Right renal pelvis (tissue), 4 donors: ENCODE measurements at regions not wholly inside any gene's neighbourhood (a gene's known extent, or its start where the extent isn't known, plus 50 kb on each side); places are given as distances from the start of the nearest gene placed in this dataset.
"Not testable (repeated sequence)": the region's sequence is repeated elsewhere in the genome, so short reads cannot be mapped to it uniquely, and the experiment has no call there.

ENCODE experiments used
- DNase-seq, 4 donors: peaks; one replicate each; pipeline ENCODE4 v3.0.0-alpha.2; 2013; ENCODE audit warnings: low read depth in 4 of 4, low spot score in 3 of 4, missing footprints in 1 of 4

DNA sequence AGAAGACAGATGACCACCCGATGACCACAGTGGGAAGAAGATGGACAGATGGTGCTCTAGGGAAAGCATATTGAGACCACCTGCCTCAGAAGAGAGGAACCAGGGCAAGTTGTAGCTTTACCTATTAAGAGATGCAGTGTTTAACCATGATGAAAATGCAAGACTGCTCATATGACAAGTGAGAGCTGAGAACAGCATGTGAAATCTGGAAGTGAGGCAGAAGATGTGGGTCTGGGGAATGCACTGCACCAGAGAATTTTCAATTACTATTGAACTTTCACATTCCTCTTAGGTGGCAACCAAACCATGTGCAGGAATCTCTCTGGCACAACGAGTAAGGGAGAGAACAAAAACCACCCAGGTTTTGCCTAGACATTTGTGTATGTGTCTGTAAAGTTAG is 184.8 kb upstream of the CRIM1 start:
- no peak for DNase-seq

DNA sequence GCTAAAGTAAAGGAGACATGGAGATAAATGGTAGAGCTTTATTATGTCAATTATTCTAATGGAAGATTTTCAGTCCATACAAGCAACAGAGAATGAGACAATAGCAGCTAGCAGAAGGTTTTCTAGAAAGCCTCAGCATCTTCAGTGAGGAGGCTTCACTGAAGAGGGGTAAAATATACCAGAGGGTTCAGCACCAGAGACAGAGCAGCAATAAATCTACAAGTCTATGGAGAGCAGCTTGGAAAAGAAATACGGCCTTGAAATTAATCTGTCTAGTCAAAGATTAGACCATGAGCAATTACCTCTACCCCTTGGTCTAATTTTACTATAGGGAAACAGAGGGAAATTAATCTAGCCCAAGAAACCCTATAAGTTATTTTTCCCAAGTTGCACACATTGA is 185.7 kb upstream of the CRIM1 start:
- DNase-seq = no peak

DNA sequence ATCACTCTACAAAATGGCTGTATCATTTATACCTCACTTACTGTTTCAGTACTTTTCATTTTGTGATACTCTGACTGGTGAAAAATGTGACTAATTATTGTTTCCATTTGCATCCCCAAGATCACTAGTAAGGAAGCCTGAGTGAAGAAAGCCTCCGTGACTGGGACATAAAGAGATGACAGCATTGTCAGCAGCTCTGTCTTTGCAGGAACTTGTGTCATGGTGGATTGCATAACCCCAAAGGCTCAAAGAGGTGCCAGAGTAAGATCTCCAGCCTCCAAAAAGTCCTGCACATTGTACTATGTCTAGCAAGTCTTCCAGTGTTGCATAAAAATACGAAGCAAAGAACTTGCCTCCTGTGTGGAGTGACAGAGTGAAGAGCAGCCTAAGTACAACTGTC is 187.5 kb upstream of the CRIM1 start:
- DNase-seq = no peak

DNA sequence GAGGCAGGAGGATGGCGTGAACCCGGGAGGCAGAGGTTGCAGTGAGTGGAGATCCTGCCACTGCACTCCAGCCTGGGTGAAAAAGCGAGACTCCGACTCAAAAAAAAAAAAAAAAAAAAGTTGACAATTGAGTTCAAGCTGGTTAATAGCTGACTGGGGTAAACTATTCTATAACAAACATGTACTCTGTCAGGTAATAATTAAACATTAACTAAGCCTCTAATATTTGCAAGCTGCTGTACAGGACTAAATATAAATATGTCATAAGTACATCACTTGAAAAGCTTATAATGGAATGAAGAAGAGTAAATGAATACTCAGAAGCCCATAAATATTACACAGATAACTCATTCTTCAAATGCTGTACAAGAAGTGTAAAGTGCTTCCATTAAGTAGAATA is 190.4 kb upstream of the CRIM1 start:
- no peak for DNase-seq

DNA sequence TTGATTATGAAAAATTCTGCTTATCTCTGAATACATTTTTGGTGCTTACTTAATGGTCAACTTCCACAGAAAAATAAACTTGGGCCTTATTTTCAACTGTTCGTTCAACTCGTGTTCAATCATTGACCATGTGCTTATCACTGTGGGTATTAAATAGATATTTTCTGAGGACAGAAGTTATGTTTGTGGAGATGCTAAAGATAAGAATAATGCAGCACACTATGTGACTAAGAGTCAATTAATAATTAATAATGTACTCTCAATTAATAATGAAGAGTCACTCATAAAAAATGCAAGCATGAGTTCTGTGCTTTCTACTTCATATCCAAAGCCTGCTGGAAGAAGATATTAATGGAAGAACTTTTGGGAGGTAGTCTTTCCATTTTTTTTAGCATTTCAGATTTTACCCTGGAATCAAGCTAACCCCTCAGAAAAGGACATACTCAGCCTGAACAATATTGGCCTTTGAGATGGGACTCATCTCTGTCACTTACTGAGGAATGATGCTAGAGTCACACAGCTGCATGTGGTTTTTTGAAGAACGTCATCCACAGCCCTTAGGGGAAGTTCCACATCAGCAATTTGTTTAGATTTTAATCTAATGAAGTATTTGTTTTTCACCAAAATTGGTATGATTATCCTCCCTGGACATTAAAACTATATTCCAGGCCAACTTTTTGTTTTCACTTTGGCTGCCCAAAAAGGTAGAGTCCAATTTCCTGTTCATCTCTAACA is 191.9 kb upstream of the CRIM1 start:
- no peak for DNase-seq

DNA sequence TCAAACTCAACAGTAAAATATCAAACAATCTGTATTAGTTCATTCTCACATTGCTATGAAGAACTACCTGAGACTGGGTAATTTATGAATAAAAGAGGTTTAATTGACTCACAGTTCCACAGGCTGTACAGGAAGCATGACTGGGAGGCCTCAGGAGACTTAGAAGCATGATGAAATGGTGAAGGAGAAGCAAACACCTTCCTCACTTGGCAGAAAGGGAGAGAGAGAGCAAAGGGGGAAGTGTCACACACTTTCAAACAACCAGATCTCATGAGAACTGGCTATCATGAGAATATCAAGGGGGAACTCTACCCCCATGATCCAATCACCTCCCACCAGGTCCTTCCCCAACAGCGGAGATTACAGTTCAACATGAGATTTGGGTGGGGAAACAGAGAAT is 198.5 kb upstream of the CRIM1 start:
- not testable (repeated sequence) for DNase-seq

DNA sequence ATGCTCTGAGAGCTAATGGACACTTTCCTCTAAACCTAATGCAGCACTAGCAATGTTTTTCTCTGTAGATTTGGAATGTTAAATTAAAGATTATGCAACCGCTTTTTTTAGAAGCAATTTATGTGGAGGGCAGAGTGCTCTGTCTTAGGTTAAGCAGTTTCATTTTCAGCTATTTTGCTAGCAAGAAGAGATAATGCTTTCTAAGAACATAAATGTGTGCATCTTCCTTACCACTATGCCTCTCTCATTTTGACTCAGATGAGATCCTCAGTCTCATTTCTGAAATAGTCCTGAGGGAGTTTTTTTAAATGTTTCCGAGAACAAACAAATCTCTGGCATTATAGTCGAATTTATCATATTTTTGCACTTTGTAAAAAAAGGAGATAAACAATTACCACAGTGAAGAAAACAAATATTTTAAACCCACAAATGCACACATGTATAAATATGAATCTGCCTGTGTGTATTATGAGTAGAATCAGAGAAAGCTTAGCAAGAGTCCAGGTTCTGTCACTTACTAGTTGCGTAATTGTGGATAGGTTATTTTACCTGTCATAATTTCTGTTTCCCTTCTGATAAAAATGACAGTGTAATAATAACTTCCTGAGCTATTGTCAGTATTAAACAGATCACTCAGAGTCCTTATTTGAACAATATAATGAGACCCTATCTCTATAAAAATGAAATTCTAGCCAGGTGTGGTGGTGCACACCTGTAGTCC is 207.7 kb upstream of the CRIM1 start:
- no peak for DNase-seq

DNA sequence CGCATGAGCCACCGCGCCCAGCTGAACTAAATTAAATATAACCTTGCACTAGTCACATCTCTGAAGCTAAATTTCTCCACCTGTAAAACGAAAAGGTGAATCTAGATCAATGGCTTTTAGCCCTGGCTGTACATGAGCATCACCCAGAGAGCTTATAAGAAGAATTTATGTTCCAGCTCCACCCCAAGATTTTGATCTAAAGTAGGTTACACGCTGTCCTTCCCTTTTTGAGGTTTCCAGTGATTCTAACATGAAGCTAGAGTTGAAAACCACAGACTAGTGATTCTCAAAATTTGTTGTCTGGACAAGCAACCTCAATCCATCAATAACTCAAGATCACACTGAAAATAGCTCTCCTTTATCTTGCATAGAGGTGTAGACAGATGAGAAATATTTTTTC is 208.8 kb upstream of the CRIM1 start:
- no peak for DNase-seq

DNA sequence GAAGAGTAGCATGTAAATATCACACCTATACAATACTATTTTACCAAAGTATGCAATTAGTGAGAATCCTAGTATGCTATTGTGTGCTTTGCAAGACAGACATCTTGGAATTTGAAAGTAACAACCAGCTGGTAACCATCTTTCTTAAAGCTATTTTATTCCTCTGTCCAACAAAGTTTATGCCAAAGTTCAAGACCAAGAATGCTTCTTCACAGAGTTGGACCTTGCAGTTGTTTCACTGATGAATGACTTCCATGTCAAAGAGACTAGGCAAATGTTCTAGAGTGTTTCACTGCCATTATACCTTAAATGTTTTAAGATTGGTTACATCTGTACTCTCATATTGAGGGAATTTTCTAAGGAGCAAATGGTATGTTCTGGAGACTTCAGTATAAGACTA is 215.2 kb upstream of the CRIM1 start:
- DNase-seq = peak; percentile 12 to 59 (median 27)

DNA sequence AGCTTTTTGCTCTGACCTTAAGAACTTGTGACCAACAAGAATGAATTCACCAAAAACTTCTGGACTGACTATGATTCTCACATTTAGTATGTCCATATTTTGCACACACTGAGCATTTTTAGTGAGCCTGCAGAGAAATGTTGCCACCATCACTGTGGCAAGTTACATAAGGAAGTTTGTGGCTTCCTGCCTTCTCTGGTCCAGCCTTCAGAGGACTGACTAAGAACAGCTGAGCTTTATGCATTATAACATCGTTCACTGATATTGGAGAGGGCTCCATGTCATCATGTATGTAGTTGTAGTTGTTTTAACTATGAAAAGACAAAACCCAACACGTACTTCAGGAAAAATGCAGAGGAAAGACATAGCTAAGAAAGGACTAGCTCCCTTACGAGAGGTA is 218.0 kb upstream of the CRIM1 start:
- no peak for DNase-seq

DNA sequence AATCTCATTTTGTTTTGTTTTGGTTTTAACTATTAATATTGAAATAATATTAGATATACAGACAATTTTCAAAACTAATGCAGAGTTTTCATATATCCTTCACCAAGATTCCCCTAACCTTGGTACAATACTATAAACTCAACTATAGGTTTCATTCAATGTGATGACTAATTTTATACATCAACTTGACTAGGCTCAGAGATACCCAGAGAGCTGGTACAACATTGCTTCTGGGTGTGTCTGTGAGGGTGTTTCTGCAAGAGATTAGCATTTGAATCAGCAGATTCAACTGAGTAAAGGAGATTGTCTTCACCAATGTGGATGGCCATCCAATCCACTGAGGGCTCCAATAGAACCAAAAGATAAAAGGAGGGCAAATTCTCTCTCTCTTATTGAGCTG is 221.3 kb upstream of the CRIM1 start:
- no peak for DNase-seq

DNA sequence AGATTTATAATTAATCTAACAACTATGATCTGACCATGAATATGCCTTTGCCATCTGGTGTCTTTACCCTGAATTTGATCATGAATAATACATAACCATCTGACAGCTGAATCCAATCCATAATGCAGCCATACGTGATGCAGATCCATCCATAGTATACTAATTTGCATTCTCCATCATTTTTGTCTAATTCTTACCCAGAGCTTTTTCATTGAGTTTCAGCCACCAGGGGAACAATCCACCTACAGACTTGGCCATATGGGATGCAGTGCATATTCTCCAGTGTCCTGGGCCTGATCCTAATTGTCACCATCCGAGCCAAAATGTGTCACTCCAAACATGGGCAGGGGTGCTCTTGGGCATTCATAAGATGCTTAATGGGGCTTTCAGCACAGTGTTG is 227.2 kb upstream of the CRIM1 start:
- DNase-seq = no peak

DNA sequence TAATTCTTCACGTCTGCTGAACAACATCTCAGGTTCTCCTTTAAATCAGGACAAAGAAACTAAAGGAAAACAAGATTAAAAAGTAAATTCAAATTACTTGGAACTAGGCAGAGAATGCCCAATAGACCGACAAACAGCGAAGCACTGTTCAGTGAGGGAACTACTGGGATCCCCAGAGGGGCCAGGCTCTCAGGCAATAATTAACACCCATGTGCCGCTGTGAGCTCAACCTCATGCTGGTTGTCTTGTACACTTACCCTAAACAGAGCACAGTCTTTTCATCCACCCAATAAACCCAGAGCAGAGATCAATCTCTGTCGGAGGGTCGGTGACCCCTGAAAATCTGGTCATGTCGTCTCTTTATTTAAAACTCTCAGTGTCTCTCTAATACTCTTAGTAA is 229.9 kb upstream of the CRIM1 start:
- DNase-seq = no peak

DNA sequence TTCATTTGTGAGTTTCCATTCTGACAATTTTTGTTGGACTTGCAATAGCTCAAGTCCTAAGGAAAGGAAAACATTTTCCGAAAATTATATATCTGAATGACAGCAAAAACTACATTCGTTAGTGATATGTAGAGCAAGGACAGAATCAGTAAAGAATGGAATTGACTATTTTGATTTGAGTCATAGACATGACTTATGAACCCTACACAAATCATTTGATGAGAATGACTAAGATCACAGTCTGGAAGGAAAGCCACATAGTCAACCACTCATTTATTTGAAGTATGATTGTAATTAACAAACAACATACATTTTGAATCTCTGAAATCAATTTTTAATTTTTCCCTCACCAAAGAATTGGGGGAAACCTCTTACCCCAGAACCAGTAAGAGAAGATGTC is 231.6 kb upstream of the CRIM1 start:
- no peak for DNase-seq

DNA sequence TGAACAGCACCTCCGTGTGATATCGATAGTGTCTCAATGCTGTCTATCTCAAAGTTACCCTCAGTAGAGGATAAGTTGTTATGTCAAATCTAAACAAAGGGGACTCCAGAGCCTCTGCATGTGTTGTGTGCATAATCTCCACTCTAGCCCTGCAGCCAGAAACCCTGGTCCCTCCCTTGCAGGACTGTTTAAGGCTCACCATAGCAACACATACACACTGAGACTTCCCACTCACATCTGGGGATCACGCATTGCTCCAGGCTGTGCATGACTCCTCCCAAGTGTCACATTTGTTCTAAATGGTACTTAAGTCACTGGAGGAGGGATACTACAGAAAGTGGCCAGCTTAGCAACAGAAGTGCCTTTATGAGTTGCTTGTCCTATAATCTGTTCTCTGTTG is 258.6 kb upstream of the CRIM1 start:
- DNase-seq = no peak

DNA sequence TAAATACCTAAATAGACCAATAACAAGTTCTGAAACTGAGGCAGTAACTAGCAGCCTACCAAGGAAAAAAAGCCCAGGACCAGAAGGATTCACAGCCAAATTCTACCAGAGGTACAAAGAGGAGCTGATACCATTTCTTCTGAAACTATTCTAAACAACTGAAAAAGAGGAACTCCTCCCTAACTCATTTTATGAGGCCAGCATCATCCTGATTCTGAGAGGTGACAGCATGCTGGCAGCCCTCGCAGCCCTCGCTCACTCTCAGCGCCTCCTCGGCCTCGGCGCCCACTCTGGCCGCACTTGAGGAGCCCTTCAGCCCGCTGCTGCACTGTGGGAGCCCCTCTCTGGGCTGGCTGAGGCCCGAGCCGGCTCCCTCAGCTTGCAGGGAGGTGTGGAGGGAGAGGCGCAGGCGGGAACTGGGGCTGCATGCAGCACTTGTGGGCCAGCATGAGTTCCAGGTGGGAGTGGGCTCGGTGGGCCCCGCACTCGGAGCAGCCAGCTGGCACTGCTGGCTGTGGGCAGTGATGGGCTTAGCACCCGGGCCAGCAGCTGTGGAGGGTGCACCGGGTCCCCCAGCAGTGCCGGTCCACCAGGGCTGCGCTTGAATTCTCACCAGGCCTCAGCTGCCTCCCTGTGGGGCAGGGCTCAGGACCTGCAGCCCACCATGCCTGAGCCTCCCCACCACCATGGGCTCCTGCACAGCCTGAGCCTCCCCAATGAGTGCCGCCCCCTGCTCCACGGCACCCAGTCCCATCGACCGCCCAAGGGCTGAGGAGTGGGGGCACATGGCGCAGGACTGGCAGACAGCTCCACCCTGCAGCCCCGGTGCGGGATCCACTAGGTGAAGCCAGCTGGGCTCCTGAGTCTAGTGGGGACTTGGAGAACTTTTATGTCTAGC is 263.5 kb upstream of the CRIM1 start:
- not testable (repeated sequence) for DNase-seq

DNA sequence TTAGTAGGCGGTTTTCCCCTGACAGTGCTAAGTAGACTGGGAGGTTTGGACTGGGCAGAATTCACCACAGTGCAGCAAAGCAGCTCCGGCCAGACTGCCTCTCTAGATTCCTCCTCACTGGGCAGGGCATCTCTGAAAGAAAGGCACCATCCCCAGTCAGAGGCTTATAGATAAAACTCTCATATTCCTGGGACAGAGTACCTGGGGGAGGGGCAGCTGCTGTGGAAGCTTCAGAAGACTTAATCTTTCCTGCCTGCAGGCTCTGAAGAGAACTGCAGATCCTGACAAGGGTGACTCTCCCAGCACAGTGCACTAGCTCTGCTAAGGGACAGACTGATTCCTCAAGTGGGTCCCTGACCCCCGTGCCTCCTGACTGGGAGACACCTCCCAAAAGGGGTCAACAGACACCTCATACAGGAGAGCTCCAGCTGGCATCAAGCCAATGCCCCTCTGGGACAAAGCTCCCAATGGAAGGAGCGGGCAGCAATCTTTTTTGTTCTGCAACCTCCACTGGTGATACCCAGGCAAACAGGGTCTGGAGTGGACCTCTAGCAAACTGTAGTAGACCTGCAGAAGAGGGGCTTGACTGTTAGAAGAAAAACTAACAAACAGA is 266.8 kb upstream of the CRIM1 start:
- no peak for DNase-seq

DNA sequence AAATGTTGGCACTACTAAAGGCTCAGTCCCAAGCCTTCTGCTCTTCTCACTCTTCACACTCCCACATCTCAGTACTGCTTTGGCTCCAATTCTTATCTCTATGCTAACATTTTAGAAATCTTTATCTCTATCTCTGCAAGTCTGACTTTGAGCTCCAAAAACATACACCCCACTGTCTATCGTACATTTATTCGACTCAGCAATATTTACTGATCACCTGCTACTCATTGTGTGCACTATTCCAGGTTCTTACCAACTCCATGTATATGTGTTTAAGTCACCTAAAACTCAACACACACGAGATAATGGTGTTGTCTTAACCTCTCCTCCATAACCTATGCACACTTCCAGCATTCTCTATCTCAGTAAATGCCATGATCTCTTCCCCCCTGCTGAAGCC is 268.2 kb upstream of the CRIM1 start:
- no peak for DNase-seq

DNA sequence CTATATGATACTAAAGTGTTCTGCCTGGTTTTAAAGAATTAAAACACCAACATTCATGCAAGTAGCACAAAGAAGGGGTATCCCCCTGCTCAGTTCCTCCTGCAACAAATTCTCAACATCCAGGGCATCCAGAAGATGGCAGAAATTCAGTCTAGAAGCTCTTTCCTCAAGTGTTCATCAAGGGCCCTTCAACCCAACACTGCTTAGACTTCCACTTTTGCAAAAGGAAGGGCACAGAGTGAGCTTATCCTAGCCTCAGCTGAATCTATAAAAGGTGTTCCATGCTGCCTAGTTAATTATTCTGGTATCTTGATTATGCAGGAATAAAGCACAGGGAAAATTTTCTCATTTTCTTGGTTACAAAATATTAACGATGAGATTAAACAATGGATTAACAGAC is 275.8 kb upstream of the CRIM1 start:
- DNase-seq = no peak

DNA sequence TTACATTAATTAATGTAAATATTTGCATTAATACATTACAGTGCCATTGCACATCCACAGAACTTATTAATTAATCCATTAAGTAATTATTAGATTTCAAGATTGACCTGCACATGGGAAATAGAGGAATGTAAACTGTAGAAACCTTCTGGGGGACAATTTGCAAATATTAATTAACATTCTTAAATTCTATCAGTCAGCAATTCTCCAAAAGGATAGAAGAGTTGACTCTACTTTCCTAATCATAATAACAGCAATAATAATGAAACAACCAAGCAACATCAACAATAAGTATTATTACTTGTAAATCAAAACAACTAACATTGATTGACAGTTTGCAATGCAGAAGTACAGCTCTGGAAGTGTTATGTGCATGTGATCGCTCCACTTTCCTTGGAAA is 281.6 kb upstream of the CRIM1 start:
- DNase-seq = no peak

DNA sequence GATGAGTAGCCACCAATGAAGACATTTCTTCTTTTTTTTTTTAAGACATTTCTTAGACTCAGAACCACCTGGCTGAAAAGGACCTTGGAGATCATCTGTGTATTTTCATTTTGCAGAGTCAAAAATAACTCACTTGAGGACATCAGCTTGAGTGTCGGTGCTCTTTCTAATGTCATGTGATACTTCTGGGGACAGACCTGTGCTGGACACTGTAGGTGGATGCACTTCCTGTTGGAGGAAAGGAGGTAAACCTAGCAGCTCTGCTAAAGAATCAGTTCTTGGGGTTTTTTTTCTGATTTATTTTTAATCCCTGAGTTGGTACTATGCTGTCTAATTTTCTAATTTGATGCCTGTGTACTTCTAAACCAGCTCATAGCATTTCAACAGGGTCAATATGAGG is 283.9 kb upstream of the CRIM1 start:
- DNase-seq = no peak
